T-cell (primary cell): ENCODE measurements at regions not wholly inside any gene's neighbourhood (a gene's known extent, or its start where the extent isn't known, plus 50 kb on each side); places are given as distances from the start of the nearest gene placed in this dataset.
"Not testable (repeated sequence)": the region's sequence is repeated elsewhere in the genome, so short reads cannot be mapped to it uniquely, and the experiment has no call there.

Experiments
- ATAC-seq, 4 experiments: fragments of 200-7000 bp in 3 of 4; fragments of 150-1000 bp in 1 of 4; cut with Tn5 transposase; replicated peaks in 1 of 4; 1 replicate in 3 of 4; 2 replicates in 1 of 4; pipeline ENCODE4 v1.10.0; 2021; ENCODE audit warnings: moderate library complexity in 3 of 4, mild to moderate bottlenecking in 2 of 4, moderate number of reproducible peaks in 1 of 4
- CTCF ChIA-PET, 2 donors: fragments of 300-600 bp; sonication (Branson Sonifier 250); formaldehyde crosslinking; loops; one replicate each; lab custom pipeline; 2022; ENCODE audit warnings: antibody characterized with exemption in 2 of 2; lab: Charles Lee
- POLR2A ChIA-PET, 2 donors: fragments of 300-600 bp; sonication (Branson Sonifier 250); formaldehyde crosslinking; loops; one replicate each; lab custom pipeline; 2022; ENCODE audit warnings: antibody characterized with exemption in 2 of 2; lab: Charles Lee
- DNase-seq, 35 experiments: peaks; one replicate each; pipeline versions ENCODE4 v3.0.0 to v3.0.0-alpha.2; 2013 to 2023
- H3K27ac ChIP-seq: one replicate; pipeline ENCODE4 v1.5.1; 2013; ENCODE audit warnings: low read length
- H3K27me3 ChIP-seq, 2 experiments: replicated peaks in 1 of 2; 1 replicate in 1 of 2; 2 replicates in 1 of 2; pipeline versions ENCODE4 v1.6.1 to v1.7.0; 2013; ENCODE audit warnings: low read length in 1 of 2, mixed read lengths in 1 of 2; ENCODE audit not compliant: control insufficient read depth in 2 of 2, insufficient read depth in 2 of 2; ENCODE audit errors: extremely low read depth in 1 of 2
- H3K36me3 ChIP-seq, 2 donors: 1 replicate in 1 of 2; 2 replicates in 1 of 2; pipeline versions ENCODE4 v1.6.1 to v1.7.0; 2013; ENCODE audit warnings: low read length in 1 of 2; ENCODE audit not compliant: control insufficient read depth in 2 of 2, insufficient read depth in 1 of 2; ENCODE audit errors: extremely low read depth in 1 of 2
- H3K4me1 ChIP-seq, 2 experiments: 1 replicate in 1 of 2; 2 replicates in 1 of 2; pipeline versions ENCODE4 v1.6.1 to v1.7.0; 2013; ENCODE audit warnings: low read length in 2 of 2, mixed read lengths in 1 of 2; ENCODE audit not compliant: insufficient read depth in 2 of 2, control insufficient read depth in 1 of 2; ENCODE audit errors: extremely low read depth in 1 of 2
- H3K4me3 ChIP-seq, 2 donors: 1 replicate in 1 of 2; 2 replicates in 1 of 2; pipeline versions ENCODE4 v1.5.1 to v1.7.0; 2013; ENCODE audit warnings: mild to moderate bottlenecking in 2 of 2, low read length in 1 of 2, moderate library complexity in 1 of 2; ENCODE audit not compliant: control insufficient read depth in 1 of 2; ENCODE audit errors: extremely low read depth in 1 of 2
- H3K9me3 ChIP-seq: 2 replicates; pipeline ENCODE4 v1.7.0; 2013
- H3K27ac Mint-ChIP-seq, 2 donors: one replicate each; pipeline ENCODE4 v1.8.0; 2020 to 2021; ENCODE audit warnings: mild to moderate bottlenecking in 2 of 2, mixed read lengths in 2 of 2
- H3K27me3 Mint-ChIP-seq, 2 donors: one replicate each; pipeline ENCODE4 v1.8.0; 2021 to 2022; ENCODE audit warnings: mixed read lengths in 2 of 2
- H3K36me3 Mint-ChIP-seq: one replicate; pipeline ENCODE4 v1.8.0; 2021; ENCODE audit warnings: mixed read lengths
- H3K4me1 Mint-ChIP-seq, 3 donors: one replicate each; pipeline ENCODE4 v1.8.0; 2020 to 2022; ENCODE audit warnings: mixed read lengths in 3 of 3, mild to moderate bottlenecking in 1 of 3
- H3K4me3 Mint-ChIP-seq, 3 donors: one replicate each; pipeline ENCODE4 v1.8.0; 2020 to 2022; ENCODE audit warnings: mild to moderate bottlenecking in 3 of 3, mixed read lengths in 3 of 3, moderate library complexity in 3 of 3
- H3K9me3 Mint-ChIP-seq, 3 donors: one replicate each; pipeline ENCODE4 v1.8.0; 2020 to 2022; ENCODE audit warnings: mixed read lengths in 3 of 3
- WGBS: methylation state at CpG from one replicate; pipeline ENCODE4 v1.1.5; 2013; ENCODE audit warnings: missing lambda C conversion rate; ENCODE audit not compliant: insufficient coverage; 5-methylcytosine and 5-hydroxymethylcytosine counted together

GRCh38 chr15:30303968-30304367 lies 89.4 kb downstream of the CHRFAM7A start:
- CTCF ChIA-PET, H3K4me3 Mint-ChIP-seq: not testable (repeated sequence)
- WGBS: no CpG with 5 or more reads among the region's 3 CpGs

More at GRCh38 chr15:30303968-30304367, 89.4 kb downstream of the CHRFAM7A start:
- ATAC-seq, H3K36me3 Mint-ChIP-seq, DNase-seq, H3K27ac Mint-ChIP-seq, H3K9me3 ChIP-seq, H3K27me3 ChIP-seq, H3K27me3 Mint-ChIP-seq, H3K36me3 ChIP-seq, H3K4me3 ChIP-seq, H3K9me3 Mint-ChIP-seq, H3K4me1 ChIP-seq, H3K4me1 Mint-ChIP-seq, POLR2A ChIA-PET, H3K27ac ChIP-seq: not testable (repeated sequence)
